GM18951 (cell line): ENCODE measurements at regions not wholly inside any gene's neighbourhood (a gene's known extent, or its start where the extent isn't known, plus 50 kb on each side); places are given as distances from the start of the nearest gene placed in this dataset.

Experiments
- POLR2A ChIP-seq: IDR thresholded peaks from 4 replicates; pipeline ENCODE4 v1.6.1; 2011; ENCODE audit warnings: mild to moderate bottlenecking; ENCODE audit not compliant: insufficient read length, insufficient read depth; ENCODE audit errors: extremely low read depth
- in situ Hi-C: fragments of 300-500 bp; cut with MboI; formaldehyde crosslinking; loops from one replicate; pipeline ENCODE4 v1.12.0; 2022; ENCODE audit warnings: low sequenced_read_pairs, mixed read lengths, inconsistent platforms; ENCODE audit not compliant: unreplicated experiment

- TF ChIP-seq POLR2A: no peak
- in situ Hi-C loops: no loop called here
These were observed 270.7 kb downstream of the RPS24 start for GRCh38 chr10:78304091-78305045.

DNA sequence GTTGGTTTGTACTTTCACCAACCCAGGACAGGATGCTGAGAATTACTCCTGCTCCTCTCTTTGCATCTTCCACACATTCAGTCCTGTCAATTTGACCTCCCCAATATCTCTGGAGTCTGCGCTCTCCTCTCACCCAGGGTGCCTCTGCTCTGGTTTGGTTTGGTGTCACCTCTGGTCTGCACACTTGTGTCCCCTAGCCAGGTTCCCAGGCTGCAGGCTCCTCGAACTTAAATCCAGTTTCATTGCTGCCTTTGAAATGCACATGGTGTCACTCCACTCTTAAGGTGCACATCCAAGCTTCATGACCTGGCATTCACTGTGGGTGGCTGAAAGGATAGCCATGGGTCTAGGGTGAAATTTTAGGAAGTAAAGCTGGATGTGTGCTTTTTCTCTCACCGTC, 271.6 kb downstream of the RPS24 start:
- no peak for TF ChIP-seq POLR2A
- in situ Hi-C loops: no loop called here

GRCh38 chr10:78306358-78306757, 272.7 kb downstream of the RPS24 start:
- in situ Hi-C loops: no loop called here
- no peak for TF ChIP-seq POLR2A

- TF ChIP-seq POLR2A: no peak
- in situ Hi-C loops: no loop called here
These were observed 273.9 kb downstream of the RPS24 start for GRCh38 chr10:78307576-78307975.

DNA sequence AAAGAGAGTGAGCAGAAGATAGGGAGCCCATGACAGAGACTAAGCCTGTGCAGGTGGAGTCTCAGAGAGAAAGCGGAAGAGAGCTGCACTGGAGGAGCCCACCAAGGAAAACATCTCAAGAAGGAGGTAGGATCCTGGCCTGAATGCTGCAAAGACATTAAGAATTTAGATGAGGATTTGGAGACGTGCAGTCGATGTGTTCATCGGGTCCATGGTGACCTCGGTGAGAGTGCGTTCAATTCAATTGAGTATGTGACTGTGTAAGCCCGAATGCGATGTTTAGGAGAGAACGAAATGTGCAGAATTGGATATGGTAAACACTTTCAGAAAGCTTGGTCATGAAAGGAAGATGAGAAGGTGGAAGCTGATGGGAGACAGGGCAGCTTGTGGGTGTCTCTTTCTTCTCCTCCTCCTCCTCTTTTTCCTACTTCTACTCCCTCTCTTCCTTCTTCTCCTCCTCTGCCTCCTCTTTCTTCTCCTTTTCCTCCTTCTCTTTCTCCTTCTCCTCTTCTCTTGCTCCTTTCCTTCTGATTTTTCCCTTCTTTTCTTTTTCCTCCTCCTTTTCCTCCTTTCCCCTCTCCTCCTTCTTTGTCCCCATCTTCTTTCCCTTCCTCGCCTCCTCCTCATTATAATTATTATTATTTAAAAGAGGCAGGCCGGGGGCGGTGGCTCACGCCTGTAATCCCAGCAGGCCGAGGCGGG, 276.0 kb downstream of the RPS24 start:
- TF ChIP-seq POLR2A: no peak
- in situ Hi-C loops: no loop called here

DNA sequence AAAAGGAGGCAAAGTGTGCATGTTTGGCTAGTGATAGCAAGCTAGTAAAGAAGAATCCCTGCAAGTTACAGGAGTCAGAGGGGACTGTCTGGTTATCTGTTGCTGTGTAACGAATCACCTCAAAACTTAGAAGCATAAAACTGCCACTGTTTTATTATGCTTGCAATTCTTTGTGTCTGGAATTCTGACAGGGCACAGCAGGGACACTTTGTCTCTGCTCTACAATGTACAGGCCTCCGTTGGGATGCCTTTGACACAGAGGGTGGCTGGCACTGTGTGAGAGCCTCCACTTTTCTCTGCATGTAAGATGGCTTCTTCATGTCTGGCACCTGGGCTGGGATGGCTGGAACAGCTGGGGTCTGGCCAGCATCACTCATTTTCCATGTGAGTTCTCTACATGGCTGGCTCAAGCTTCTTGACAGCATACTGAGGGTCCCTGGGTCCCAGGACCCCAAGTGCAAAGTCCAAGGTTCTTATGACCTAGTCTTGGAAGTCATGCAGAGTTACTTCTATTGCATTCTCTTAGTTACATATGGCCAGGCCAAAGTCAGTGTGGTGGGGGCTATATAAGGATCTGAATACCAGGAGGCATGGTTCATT, 276.9 kb downstream of the RPS24 start:
- in situ Hi-C loops: no loop called here
- no peak for TF ChIP-seq POLR2A

GRCh38 chr10:78312197-78313047, 278.8 kb downstream of the RPS24 start:
- no peak for TF ChIP-seq POLR2A
- in situ Hi-C loops: no loop called here

DNA sequence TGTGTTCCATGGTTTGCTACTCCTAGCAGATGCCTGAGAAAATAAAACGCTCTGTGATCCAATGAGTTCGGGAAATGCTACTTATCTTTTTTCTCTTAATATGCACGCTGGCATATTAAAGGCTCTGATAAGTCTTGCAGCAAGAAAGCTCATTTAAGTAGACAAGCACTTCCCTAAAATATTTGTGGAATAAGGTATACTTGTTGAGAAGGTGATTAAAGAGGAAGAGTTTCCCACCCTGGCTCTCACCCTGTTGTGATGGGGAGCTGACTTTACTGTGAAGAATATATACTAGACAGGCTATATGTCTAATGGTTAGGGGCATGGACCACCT, 279.4 kb downstream of the RPS24 start:
- no peak for TF ChIP-seq POLR2A
- in situ Hi-C loops: no loop called here

DNA sequence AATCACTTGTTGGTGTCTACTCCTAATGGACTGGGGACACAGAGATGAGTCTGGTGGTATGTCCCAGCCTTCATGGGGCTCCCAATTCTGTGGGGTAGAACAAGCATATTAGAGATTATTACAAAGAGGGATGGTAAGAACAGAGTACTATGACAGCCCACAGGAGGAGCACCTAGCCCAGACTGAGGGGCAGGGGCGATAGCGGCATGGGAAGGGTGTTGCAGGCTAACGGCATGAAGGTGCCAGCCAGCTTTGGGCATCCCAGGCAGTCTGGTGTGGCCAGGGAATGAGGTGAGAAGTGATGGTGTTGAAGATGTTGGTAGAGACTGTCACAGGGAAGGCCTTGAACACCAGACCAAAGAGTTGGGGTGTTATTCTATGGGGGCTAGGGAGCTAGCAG, 280.0 kb downstream of the RPS24 start:
- in situ Hi-C loops: no loop called here
- no peak for TF ChIP-seq POLR2A

- no peak for TF ChIP-seq POLR2A
- in situ Hi-C loops: no loop called here
These were observed 281.0 kb downstream of the RPS24 start for GRCh38 chr10:78314651-78315050.

DNA sequence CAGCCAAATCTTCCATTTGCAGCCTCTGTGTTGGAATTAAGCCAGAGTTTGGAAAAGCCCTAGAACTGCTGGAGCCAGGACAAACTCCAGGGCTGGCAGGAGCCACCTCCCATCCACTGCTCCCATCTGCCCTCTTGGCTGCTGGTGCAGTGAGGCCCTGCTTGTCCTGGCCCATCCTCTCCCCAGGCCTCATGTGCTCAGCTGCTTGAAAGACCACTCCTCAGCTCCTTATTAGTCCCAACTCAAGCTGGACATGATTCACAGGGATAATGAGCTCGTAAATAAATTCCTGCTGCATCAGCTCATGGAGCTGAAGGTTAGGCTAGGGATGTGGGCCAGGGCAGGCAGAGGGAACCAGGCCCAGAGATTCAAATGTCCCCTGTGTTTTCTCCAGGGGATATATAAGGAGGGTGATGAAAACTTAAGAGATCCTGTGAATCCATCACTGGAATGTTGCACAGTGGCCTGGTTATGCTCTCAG, 282.8 kb downstream of the RPS24 start:
- in situ Hi-C loops: no loop called here
- TF ChIP-seq POLR2A: no peak

- in situ Hi-C loops: no loop called here
These were observed 284.6 kb downstream of the RPS24 start for GRCh38 chr10:78318305-78318704.

DNA sequence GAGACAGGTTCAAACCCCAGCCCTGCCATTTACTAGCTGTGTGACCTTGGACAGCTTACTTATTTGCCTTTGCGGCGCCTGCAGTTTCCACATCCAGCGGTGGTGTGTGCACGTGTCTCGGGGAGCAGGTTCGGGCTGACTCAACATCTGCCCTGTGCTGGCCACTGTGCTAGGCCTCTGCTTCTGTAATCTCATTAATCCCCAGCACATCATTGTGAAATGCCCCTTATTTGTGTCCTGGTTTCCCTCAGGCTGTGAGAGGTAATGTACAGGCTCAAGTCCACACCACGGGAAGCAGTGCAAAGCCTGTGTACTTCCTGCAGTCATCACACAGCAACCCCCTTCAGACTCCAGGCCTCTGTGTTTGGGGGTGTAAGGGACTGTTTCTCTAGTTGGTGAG, 285.7 kb downstream of the RPS24 start:
- no peak for TF ChIP-seq POLR2A
- in situ Hi-C loops: no loop called here

More at GRCh38 chr10:78318305-78318704, 284.6 kb downstream of the RPS24 start:
- TF ChIP-seq POLR2A: no peak
